Hindlimb muscle (tissue), 1 donor: ENCODE measurements at regions not wholly inside any gene's neighbourhood (a gene's known extent, or its start where the extent isn't known, plus 50 kb on each side); places are given as distances from the start of the nearest gene placed in this dataset.
"Not testable (repeated sequence)": the region's sequence is repeated elsewhere in the genome, so short reads cannot be mapped to it uniquely, and the experiment has no call there.

ENCODE experiments used
- DNase-seq: peaks from one replicate; pipeline ENCODE4 v3.0.0-alpha.2; 2013

DNA sequence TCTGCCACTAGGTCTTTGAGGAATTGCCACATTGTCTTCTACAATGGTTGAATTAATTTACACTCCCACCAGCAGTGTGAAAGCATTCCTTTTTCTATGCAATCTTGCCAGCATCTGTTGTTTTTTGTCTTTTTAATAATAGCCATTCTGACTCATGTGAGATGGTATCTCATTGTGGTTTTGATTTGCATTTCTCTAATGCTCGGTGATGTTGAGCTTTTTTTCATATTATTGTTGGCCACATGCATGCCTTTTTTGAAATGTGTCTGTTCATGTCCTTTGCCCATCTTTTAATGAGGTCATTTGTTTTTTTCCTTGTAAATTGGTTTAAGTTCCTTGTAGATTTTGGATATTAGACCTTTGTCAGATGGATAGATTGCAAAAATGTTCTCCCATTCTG lies 661.8 kb downstream of the GLUD2 start:
- not testable (repeated sequence) for DNase-seq

DNA sequence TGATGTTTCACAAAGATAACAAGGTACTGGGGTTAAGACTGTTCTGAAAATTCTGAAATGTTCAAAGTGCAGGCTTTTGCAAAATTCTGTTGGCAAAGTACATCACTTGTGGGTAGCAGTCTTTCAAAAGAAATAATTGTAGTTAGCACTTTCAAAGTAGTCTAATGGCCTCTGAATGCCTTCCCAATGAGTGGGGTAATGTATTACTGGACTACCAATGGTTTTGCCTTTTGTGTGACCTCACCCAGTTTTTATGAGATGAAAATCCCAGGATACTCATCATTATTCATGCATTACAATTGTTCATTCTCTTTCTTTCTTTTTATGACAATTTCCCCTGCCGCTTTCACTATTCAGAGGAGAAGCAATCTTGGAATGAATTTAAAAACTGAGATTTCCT lies 686.1 kb downstream of the GLUD2 start:
- DNase-seq, result no peak

DNA sequence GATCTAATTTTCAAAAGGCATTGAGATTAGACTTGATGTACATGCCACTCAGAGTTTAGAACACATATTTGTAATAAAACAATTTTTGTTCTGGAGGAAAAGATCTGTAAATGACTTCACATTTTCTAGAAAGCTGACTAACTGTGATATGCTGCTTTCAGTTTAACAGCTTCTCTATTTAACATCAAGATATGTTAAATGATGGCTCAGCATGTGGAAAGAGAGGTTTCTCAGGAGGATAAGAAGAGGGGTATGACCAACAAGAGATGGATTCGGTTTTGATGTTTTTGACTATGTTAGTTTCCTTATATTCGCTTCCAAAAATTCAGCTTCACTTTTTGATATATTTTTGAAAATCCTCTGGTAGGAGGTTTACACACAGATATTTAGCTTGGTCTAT lies 698.7 kb downstream of the GLUD2 start:
- DNase-seq, result no peak

DNA sequence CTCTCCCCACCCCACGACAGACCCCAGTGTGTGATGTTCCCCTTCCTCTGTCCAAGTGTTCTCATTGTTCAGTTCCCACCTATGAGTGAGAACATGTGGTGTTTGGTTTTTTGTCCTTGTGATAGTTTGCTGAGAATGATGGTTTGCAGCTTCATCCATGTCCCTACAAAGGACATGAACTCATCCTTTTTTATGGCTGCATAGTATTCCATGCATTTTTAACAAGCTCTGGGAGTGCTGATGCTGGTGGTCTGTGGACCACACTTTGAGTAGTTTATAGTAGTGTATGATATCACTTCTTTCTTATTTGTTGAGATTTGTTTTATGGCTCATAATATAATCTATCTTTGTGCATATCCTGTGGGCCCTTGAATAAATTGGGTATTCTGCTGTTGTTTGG lies 706.2 kb downstream of the GLUD2 start:
- DNase-seq, result not testable (repeated sequence)

DNA sequence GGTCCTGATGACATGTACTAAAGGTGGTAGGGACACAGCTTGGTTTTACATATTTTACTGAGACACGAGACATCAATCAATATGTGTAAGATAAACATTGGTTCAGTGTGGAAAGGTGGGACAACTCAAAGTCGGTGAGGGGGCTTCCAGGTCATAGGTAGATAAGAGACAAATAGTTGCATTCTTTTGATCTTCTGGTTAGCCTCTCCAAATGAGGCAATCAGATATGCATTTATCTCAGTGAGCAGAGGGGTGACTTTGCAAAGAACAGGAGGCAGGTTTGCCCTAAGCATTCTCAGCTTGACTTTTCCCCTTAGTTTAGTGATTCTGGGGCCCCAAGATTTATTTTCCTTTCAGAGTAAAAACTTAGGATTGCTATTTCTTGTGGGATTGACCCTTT lies 706.9 kb downstream of the GLUD2 start:
- DNase-seq, result no peak

DNA sequence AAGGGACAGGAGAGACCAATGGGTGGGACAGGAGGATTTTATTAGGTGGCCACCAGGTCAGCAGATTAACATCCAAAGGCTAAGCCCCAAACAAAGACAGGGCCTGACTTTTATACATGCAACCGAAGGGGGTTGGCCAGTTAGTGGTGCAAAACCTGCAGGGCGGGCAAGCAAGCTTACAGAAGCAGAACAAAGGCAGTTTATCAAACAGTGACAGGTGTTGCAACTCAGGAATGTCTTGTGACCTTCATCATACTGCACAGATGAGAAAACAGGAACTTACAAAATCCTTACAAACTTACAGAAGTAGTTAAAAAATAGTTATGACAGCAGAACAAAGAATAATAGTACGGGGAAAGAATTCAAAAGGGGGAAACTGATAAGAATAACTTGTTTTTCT lies 708.1 kb downstream of the GLUD2 start:
- no peak for DNase-seq

DNA sequence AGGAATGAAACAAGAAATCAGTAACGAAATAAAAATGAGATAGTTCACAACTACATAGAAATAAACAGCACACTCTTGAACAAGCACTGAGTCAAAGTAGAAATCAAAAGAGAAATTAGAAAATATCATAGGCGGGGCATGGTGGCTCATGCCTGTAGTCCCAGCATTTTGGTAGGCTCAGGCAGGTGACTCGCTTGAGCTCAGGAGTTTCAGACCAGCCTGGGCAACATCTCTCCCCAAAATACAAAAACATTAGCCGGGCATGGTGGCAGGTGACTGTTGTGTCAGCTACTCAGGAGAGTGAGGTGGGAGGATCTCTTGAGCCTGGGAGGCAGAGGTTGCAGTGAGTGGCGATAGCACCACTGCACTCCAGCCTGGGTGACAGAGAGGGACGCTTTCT lies 714.4 kb downstream of the GLUD2 start:
- DNase-seq, result no peak

DNA sequence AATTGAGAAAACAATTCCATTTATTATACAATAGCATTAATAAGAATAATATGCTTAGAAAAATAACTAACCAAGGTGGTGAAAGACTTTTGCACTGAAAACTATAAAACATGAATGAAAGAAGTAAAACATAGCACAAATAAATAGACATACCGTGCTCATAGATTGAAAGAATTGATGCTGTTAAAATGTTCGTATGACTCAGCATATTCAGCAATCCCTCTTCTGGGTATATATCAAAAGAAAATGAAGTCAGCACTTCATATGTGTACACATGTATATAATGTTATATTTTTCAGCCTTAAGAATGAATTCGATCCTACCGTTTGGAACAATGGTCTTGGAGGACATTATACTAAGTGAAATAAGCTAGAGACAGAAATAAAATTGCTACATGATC lies 716.3 kb downstream of the GLUD2 start:
- DNase-seq, result no peak

DNA sequence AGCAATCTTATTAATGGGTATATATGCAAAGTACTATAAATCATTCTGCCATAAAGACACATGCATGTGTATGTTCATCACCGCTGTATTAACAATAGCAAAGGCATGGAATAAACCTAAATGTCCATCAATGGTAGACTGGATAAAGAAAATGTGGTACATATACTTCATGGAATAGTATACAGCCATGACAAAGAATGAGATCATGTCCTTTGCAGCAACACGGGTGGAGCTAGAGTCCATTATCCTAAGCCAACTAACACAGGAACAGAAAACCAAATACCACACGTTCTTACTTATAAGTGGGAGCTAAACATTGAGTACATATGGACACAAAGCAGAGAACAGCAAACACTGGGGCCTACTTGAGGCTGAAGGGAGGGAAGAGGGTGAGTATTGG lies 720.8 kb downstream of the GLUD2 start:
- not testable (repeated sequence) for DNase-seq

DNA sequence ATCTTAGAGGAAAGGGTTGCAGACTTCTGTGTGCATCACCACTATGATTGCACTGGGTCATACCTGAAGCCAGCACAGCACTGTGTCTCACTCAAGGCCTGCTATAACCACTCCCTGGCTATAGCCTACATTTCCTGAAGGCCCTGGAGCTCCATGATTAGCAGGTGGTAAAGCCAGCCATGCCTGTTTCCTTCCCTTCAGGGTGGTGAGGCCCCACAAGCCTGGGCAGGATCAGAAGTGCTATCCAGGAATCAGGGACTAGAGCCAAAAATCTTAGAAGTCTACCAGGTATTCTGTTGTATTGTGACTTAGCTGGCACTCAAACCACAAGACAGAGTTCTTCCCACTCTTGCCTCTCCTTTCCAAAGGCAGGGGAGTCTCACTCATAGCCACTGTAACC lies 734.6 kb downstream of the GLUD2 start:
- no peak for DNase-seq

DNA sequence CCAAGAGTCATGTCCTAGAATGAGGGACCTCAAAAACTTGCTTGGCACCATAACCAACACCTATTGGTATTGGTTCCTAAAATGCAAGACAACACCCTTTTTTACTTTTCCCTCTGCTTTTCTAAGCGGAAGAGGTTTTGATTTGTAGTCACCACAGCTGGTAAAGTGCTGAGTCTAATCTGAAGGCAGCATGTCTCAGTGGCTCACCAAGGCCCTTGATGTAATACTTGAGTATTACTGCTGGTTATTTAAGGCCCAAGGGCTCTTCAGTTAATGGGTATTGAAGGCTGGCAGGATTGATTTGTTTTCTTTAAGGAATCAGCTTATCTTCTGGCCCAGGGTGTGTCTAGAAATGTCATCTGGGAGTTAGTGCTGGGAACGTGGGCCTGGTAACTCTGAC lies 735.1 kb downstream of the GLUD2 start:
- DNase-seq, result no peak

DNA sequence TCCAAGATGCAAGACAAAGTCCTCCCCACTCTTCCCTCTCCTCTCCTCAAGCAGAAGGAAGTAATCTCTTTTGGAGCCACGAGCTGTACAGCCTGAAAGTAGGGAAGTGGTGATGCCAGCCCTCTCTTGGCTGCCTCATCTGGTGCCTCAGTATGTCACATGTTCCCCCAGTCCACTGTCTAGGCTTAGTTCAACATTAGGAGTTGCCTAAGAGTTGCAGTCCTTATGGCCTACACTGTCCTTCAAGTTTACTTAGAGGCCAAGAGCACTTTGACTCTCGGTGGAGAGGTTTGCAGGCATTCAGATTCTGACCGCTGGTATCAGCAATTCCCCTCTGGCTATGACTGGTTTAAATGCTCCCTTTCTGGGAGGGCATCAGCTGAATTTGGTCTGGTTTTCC lies 735.6 kb downstream of the GLUD2 start:
- no peak for DNase-seq

DNA sequence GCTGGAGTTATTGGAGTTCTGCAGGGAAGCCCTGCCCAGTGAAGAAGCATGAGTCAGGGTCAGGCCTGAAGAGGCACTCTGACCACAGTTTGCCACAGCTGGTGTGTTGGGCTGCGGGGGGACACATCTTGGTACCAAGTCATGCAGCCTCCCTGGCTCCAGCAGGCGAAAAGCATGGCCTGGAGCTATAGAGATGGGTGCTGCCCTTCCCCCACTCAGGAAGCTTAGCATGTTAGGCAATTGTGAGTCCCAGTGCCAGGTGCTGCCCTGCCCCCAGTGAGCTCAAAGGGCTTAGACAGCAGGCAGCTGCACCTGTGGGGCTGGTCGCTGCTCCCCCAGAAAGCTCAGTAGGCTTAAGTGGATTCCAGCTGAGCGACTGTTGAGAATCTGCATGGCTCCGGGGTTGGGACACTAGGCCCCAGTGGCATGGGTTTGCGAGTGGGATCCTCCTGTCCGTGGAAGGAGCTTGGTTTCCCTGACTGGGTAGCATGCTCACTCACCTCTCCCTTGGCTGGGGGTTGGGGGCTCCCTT lies 755.5 kb downstream of the GLUD2 start:
- DNase-seq, result no peak

DNA sequence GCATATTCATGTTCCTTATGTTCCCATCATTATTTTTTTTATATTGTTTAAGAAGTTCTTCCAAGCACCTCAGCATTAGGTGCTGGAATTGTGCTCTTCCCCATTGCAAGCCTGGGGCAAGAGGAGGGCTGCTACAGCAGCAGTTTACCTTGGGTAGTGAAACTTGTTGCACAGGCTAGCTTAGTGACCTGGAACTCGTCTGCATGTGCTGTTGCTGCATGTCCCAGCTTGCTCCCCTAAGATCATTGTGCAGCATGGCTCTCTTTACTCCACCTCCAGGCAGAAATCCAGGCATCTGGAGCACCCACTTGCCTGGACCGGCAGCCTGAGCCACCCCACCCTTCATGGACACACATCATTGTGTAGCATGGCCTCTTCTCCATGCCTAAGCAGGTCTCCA lies 776.0 kb downstream of the GLUD2 start:
- no peak for DNase-seq

DNA sequence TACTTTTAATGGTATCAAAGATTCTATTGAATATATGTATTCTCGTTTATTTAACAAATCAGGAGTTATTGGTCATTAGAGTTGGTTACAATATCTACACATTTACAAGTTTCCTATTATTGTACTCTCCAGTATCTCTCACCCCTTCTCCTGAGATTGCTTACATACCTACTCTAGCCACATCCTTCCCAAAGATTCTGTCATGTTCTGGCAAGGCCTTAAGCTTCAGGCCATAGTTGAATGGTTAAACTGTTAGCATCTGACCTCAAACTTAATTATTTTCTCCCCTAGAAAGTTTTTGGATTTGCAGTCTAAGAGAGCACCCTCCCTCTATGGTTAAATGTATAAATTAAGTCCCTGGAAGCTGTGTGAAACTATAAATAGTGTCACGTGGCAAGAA lies 784.2 kb downstream of the GLUD2 start:
- DNase-seq, result no peak

DNA sequence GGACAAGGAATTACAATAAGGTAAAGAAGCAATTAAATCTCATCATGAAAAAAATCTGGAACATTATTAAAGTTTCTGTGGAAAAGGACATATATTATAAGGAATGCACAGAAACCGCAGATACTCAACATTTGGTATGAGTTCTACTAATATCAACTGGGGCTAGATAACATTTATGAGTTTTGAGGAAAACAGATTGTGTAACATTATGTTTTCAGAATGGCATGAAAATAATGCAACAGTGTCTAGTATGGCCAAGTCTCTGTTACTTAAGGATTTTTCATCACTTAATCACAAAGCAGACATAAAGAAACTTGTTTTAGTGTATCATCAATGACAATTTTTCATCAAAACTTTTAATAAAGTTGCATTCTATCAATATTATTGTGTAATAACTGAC lies 785.0 kb downstream of the GLUD2 start:
- DNase-seq, result no peak

DNA sequence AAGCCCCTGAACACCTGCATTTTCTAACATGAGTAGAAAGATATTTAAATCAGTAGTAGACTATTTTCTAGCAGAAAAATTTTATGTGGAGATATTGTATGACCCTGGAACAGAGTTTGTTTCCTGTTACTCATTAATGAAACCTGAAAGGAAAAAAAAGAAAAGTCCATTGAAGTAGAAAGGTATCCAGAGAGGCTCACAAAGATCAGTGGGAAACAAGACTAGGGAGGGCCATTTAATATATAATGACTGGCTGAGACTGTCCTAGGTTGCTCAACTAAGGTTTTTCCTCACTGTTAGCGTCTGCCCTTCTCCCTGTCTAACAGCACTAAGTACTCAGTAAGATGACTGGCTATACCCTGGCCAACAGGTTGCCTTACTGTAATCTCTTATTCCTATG lies 788.6 kb downstream of the GLUD2 start:
- DNase-seq, result no peak

DNA sequence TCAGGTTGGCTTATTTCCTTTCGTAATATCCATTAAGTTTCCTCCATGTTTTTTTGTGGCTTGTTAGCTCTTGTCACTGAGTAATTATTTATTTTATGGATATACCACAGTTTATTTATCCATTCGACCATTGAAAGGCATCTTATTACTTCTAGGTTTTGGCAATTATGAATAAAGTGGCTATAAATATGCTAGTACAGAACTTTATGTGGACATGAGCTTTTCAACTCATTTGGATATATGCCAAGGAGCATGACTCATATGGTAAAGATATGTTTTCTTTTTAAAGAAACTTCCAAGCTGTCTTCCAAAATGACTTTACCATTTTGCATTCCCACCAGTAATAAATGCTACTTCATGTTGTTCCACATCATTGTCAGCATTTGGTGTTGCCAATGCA lies 803.6 kb downstream of the GLUD2 start:
- no peak for DNase-seq

DNA sequence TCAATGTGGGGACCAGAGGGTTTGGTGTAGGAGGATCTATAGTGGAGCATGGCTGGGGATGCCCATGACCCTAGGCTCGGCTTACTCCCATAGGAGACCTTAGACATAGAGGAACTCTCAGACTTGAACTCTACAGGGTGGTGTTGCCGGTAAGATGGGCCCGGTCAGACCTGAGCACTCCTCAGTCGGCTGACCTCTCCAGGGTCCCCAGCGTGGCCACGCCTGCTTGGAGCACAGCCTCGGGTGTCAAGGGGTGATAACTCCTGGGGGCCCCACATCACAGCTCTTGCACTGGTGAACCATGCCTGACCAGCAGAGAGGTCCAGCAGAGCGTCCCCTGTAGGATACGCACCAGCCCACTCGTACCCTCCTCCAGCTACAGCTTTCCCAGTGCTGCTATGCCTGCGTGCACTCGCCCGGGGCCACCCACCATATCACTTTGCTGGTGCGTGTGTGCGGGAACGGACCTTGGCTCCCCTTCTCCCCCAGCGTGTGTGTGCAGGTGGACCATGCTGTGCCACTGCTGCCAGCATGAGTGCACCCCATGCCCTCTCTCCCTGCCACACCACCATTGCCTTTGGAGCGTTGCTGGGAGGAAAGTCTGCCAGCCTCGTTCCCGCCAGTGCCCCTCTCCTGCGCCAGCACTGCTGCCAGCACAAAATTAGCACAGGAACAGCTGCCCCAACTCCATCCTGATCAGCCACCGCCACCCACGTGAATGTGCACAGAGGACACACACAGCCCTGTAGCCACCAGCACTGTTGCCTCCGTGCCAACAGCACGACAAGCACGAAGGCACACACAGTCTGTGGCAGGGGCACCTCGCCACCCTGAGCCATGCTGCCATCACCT lies 806.6 kb downstream of the GLUD2 start:
- DNase-seq, result no peak

DNA sequence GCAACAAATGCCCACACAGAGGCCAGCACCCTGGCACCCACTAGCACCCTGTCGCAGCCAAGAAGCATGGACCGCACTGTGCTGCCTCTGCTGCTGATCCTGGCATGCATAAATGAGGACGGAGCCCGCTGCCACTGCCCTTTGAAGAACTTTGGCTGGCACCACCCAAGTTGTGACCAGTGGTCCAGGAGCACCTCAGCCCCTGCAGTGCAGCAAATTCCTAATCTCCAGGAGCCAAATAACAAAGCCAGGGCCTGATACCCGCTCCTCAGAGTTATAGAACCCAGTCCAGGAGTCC lies 807.2 kb downstream of the GLUD2 start:
- DNase-seq, result no peak

DNA sequence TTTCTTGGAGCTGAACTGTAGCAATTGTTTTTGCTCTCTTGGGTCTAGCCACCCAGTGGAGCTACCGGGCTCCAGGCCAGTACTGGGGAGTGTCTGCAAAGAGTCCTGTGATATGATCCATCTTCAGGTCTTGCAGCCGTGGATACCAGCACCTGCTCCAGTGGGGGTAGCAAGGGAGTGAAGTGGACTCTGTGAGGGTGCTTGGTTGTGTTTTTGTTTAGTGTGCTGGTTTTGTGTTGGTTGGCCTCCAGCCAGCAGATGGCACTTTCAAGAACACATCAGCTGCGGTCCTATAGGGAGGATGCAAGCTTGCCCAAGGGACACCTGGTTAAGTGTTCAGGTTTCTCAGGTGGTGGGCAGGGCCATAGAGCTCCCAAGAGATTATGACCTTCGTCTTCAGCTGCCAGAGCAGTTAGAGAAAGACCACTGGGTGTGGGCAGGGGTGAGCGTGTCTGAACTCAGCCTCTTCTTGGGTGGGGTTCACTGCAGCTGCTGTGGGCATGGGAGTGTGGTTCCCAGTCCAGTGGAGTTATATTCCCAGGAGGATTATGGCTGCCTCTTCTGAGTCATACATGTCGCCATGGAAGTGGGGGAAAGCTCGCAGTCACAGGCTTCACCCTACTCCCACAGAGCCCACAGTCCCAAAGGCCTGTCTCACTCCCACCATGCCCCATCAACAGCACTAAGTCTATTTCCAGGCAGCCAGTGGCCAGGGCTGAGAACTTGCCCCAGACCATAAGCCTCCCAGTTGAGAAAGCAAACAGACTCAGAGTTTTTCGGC lies 811.6 kb downstream of the GLUD2 start:
- no peak for DNase-seq

DNA sequence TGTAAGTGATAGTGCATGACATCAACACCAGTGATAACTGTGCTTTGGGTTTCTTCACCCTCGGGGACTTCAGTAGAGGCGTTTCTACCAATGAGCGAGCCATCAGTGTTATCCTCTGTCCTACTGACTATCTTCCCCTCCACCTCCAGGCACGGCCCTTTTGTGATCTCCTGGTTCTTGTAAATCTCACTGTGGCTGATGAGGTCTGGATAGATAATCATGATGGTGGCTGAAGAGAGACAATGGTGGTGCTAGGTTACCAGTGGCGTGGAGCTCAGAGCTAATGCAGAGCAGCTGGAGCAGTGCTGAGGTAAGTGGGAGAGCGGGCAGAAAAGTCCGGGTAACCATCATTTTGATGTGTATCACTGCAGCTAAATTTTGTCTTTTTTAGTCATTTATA lies 816.6 kb downstream of the GLUD2 start:
- DNase-seq, result no peak

DNA sequence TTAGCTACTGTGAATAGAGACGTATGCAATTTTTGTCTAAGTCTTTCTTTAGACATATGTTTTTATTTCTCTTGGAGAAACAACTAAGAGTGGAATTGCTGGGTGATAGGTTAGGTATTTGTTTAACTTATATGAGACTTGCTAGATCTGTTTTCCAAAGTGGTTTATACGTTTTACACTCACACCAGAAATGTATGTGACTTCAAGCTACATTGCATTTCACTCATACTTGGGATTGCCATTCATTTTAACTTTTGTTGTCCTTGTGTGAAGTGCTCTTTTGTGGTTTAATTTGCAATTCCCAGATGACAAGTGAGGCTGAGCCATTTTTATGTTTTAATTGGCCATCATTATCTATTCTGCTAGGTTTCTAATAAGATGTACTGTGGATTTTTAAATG lies 817.2 kb downstream of the GLUD2 start:
- no peak for DNase-seq

DNA sequence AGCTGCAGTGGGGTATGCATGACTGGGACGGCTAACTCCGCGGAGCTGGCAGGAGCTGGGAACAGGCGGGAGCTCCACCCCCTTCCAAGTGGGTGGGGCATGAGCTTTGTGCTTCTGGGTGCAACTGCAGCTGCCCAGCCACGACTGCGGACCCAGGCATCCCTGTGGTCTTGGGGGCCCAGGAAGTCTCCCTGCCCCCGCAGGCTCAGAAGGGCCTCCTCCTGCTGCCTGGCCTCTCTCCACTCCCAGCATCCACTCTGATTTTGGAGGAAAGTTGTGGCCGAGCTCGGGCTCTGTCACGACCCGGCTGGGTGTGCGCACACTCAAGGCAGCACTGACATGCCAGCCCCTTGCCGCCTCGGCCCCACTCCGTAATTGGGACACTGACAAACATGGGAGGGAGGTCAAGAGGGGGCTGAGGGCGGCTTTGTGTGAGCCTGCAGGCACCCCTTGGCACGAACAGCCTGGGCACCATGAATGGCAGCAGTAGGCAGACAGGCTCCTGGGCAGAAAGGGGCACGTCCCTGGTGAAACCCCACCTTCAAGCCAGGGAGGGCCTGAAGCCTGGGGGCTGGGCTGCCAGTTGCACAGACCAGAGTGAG lies 822.6 kb downstream of the GLUD2 start:
- DNase-seq, result no peak
